ENCODE measurements at regions not wholly inside any gene's neighbourhood (a gene's known extent, or its start where the extent isn't known, plus 50 kb on each side); places are given as distances from the start of the nearest gene placed in this dataset.

- TF ChIP-seq CTCF (IDR thresholded peaks at IDR 0.05) (no peak), POLR2A (IDR thresholded peaks at IDR 0.05) (no peak)
Observed at GRCh38 chr12:90275088-90275487, 566.5 kb upstream of the ATP2B1 start.
